PC-3 (cell line): ENCODE measurements at regions not wholly inside any gene's neighbourhood (a gene's known extent, or its start where the extent isn't known, plus 50 kb on each side); places are given as distances from the start of the nearest gene placed in this dataset.

Source experiments
- ATAC-seq: fragments of 200-7000 bp; cut with Tn5 transposase; 2 replicates; pipeline ENCODE4 v1.9.1; 2020; ENCODE audit warnings: mild to moderate bottlenecking, moderate library complexity
- BruUV-seq: library from RNA; stranded (reverse); fragments of 400-500 nt; replicated peaks from 2 replicates; lab custom pipeline; 2021; lab: Mats Ljungman, UMichigan
- CTCF ChIA-PET: fragments of 300-600 bp; sonication (Branson Sonifier 250); formaldehyde crosslinking; loops from one replicate; lab custom pipeline; 2022; ENCODE audit warnings: antibody characterized with exemption; lab: Charles Lee
- POLR2A ChIA-PET: fragments of 300-600 bp; sonication (Branson Sonifier 250); formaldehyde crosslinking; loops from one replicate; lab custom pipeline; 2022; ENCODE audit warnings: antibody characterized with exemption; ENCODE audit not compliant: unreplicated experiment; lab: Charles Lee
- DNase-seq: peaks from one replicate; pipeline ENCODE4 v3.0.0-alpha.2; 2015
- H2AFZ ChIP-seq: fragments of 300-600 bp; sonication (generic); 2 replicates; pipeline ENCODE4 v1.6.0; 2016; ENCODE audit warnings: antibody characterized with exemption, low read length
- H3F3A ChIP-seq: fragments of 300-600 bp; sonication (generic); one replicate; pipeline ENCODE4 v1.6.0; 2017; ENCODE audit warnings: antibody characterized with exemption, low read length, control low read depth, mild to moderate bottlenecking; ENCODE audit not compliant: unreplicated experiment
- H3K27ac ChIP-seq: fragments of 300-600 bp; sonication (generic); 2 replicates; pipeline ENCODE4 v1.5.1; 2016; ENCODE audit warnings: mild to moderate bottlenecking, low read length
- H3K27me3 ChIP-seq: fragments of 300-600 bp; sonication (generic); 2 replicates; pipeline ENCODE4 v1.6.1; 2016; ENCODE audit warnings: low read length, mixed read lengths
- H3K36me3 ChIP-seq: fragments of 300-600 bp; sonication (generic); 2 replicates; pipeline ENCODE4 v1.6.1; 2016; ENCODE audit warnings: low read depth, mixed run types, low read length, mixed read lengths
- H3K4me1 ChIP-seq: fragments of 300-600 bp; sonication (generic); 2 replicates; pipeline ENCODE4 v1.5.1; 2016; ENCODE audit warnings: low read length; ENCODE audit not compliant: insufficient read depth
- H3K4me2 ChIP-seq: fragments of 300-600 bp; sonication (generic); 2 replicates; pipeline ENCODE4 v1.6.0; 2016; ENCODE audit warnings: low read length
- H3K4me3 ChIP-seq: fragments of 300-600 bp; sonication (generic); 2 replicates; pipeline ENCODE4 v1.5.1; 2016; ENCODE audit warnings: mild to moderate bottlenecking, low read length, mixed read lengths
- H3K79me2 ChIP-seq: fragments of 300-600 bp; sonication (generic); 2 replicates; pipeline ENCODE4 v1.6.1; 2017; ENCODE audit warnings: low read length, mixed read lengths
- H3K9ac ChIP-seq: fragments of 300-600 bp; sonication (generic); 2 replicates; pipeline ENCODE4 v1.6.0; 2016; ENCODE audit warnings: mild to moderate bottlenecking, low read length
- H3K9me2 ChIP-seq: fragments of 300-600 bp; sonication (generic); replicated peaks from 2 replicates; pipeline ENCODE4 v1.6.1; 2016; ENCODE audit warnings: mixed run types, low read length, mixed read lengths
- H3K9me3 ChIP-seq: fragments of 300-600 bp; sonication (generic); 2 replicates; pipeline ENCODE4 v1.6.1; 2016; ENCODE audit warnings: low read length, mixed read lengths
- H4K20me1 ChIP-seq: fragments of 300-600 bp; sonication (generic); 2 replicates; pipeline ENCODE4 v1.6.1; 2016; ENCODE audit warnings: low read length, mixed read lengths
- CTCF ChIP-seq: fragments of 300-600 bp; sonication (generic); conservative IDR thresholded peaks from 2 replicates; pipeline ENCODE4 v1.5.1; 2017; ENCODE audit warnings: antibody characterized with exemption, low read depth, mild to moderate bottlenecking, low read length
- EZH2 ChIP-seq: fragments of 300-600 bp; sonication (generic); IDR thresholded peaks from one replicate; pipeline ENCODE4 v1.6.1; 2017; ENCODE audit warnings: antibody characterized with exemption, mild to moderate bottlenecking, low read length; ENCODE audit not compliant: unreplicated experiment
- EZH2phosphoT487 ChIP-seq: fragments of 300-600 bp; sonication (generic); IDR thresholded peaks from 2 replicates; pipeline ENCODE4 v1.6.1; 2018; ENCODE audit warnings: mild to moderate bottlenecking, antibody characterized with exemption, low read length, borderline replicate concordance
- intact Hi-C: fragments of 100-400 bp; cut with micrococcal nuclease; formaldehyde crosslinking; loops from 2 replicates; pipeline ENCODE4 v1.9.0; 2023

GRCh38 chr3:64299206-64299605 is 73.9 kb upstream of the PRICKLE2 start:
- Histone ChIP-seq H3K4me2 (no peak overlapping the region), H3K4me1 (no peaks in the 10 kb centered on the region), H3K36me3 (no peaks in the 10 kb centered on the region), H3K27me3 (no peaks in the 10 kb centered on the region), H3K4me3 (no peak overlapping the region), H3K9ac (no peak overlapping the region), H3K27ac (no peak overlapping the region), H3K9me2 (no peaks in the 10 kb centered on the region), H2AFZ (no peak overlapping the region), H3K9me3 (no peaks in the 10 kb centered on the region), H3K79me2 (no peaks in the 10 kb centered on the region), H4K20me1 (no peaks in the 10 kb centered on the region), H3F3A (no peaks in the 10 kb centered on the region)
- intact Hi-C loops = no loop called here
- DNase-seq (no peak), ATAC-seq (no peak)
- POLR2A ChIA-PET = no interaction called here
- CTCF ChIA-PET = no interaction called here
- BruUV-seq = no TSS peak
- TF ChIP-seq CTCF = no peak

GRCh38 chr3:64297563-64297962 is 72.3 kb upstream of the PRICKLE2 start:
- DNase-seq = peak; percentile 51
- H2AFZ ChIP-seq = no peak overlapping the region
- H3K79me2 ChIP-seq = no peaks in the 10 kb centered on the region
- no peak overlapping the region for H3K4me3 ChIP-seq
- H3K9me3 ChIP-seq = no peaks in the 10 kb centered on the region
- H3K4me1 ChIP-seq = no peaks in the 10 kb centered on the region
- TF ChIP-seq EZH2phosphoT487 (no peak), CTCF (no peak), EZH2 (no peak)
- no peaks in the 10 kb centered on the region for H3K36me3 ChIP-seq
- H3F3A ChIP-seq = no peaks in the 10 kb centered on the region
- H3K4me2 ChIP-seq = no peak overlapping the region
- no TSS peak for BruUV-seq
- CTCF ChIA-PET = no interaction called here
- intact Hi-C loops = no loop called here
- no peaks in the 10 kb centered on the region for H3K27me3 ChIP-seq
- ATAC-seq = peak; percentile 83
- no peaks in the 10 kb centered on the region for H4K20me1 ChIP-seq
- H3K27ac ChIP-seq = peak overlapping the region; percentile 23; the same call in 1 of the 2 replicates
- POLR2A ChIA-PET = no interaction called here
- no peaks in the 10 kb centered on the region for H3K9me2 ChIP-seq
- H3K9ac ChIP-seq = no peak overlapping the region

GRCh38 chr3:64295594-64295993 is 70.3 kb upstream of the PRICKLE2 start:
- Histone ChIP-seq H3K4me1 (peaks cover 15% of the 10 kb centered on the region), H3K79me2 (no peaks in the 10 kb centered on the region), H3K9me2 (no peaks in the 10 kb centered on the region), H3K9ac (no peak overlapping the region), H3K27me3 (no peaks in the 10 kb centered on the region), H3K4me3 (no peak overlapping the region), H3K27ac (peak overlapping the region; percentile 20; the same call in 1 of the 2 replicates), H3K36me3 (no peaks in the 10 kb centered on the region), H3F3A (no peaks in the 10 kb centered on the region), H4K20me1 (no peaks in the 10 kb centered on the region), H3K9me3 (no peaks in the 10 kb centered on the region), H2AFZ (no peak overlapping the region), H3K4me2 (0 out of 2 replicates have a peak overlapping the region, but pooled peaks have one; percentile 39)
- ChIA-PET CTCF (no interaction called here), POLR2A (interaction anchor here (0.5 kb wide), 1 partner anchor 29 kb away, joined by 3 read pairs; no protein-coding TSS in a partner anchor)
- peak; percentile 67 for DNase-seq
- no TSS peak for BruUV-seq
- intact Hi-C loops = no loop called here
- peak; percentile 45 for ATAC-seq
- TF ChIP-seq EZH2phosphoT487 (no peak), EZH2 (no peak), CTCF (no peak)
